ENCODE measurements at regions not wholly inside any gene's neighbourhood (a gene's known extent, or its start where the extent isn't known, plus 50 kb on each side); places are given as distances from the start of the nearest gene placed in this dataset.

- Histone ChIP-seq H3K36me3 (replicated peaks; ENCODE audit: insufficient read depth, low read length) (no peaks in the 10 kb centered on the region), H3K4me2 (ENCODE audit: low read depth, low read length) (no peak overlapping the region), H2AFZ (ENCODE audit: low read length) (no peak overlapping the region), H3K27ac (ENCODE audit: low read length) (no peak overlapping the region), H3F3A (ENCODE audit: insufficient read depth, low read length) (no peaks in the 10 kb centered on the region), H4K20me1 (ENCODE audit: insufficient read depth, low read length) (no peaks in the 10 kb centered on the region), H3K4me1 (ENCODE audit: low read length) (no peaks in the 10 kb centered on the region), H3K4me3 (ENCODE audit: low read length) (no peak overlapping the region), H3K9me2 (replicated peaks; ENCODE audit: insufficient read depth, low read length) (no peaks in the 10 kb centered on the region), H3K79me2 (ENCODE audit: low read length) (no peaks in the 10 kb centered on the region), H3K27me3 (replicated peaks; ENCODE audit: insufficient read depth, low read length) (no peaks in the 10 kb centered on the region), H3K9me3 (replicated peaks; ENCODE audit: insufficient read depth, low read length) (no peaks in the 10 kb centered on the region), H3K9ac (ENCODE audit: low read length) (no peak overlapping the region)
- TF ChIP-seq CTCF (IDR thresholded peaks at IDR 0.05; ENCODE audit: low read length) (no peak), EZH2phosphoT487 (IDR thresholded peaks at IDR 0.05; ENCODE audit: low read length) (no peak), EZH2 (optimal IDR thresholded peaks at IDR 0.05; ENCODE audit: low read depth, low read length) (no peak)
- no peak for DNase-seq
Observed at GRCh38 chr2:104433657-104434056, 420.3 kb upstream of the POU3F3 start.

GRCh38 chr2:104434318-104434792 lies 419.6 kb upstream of the POU3F3 start:
- Histone ChIP-seq H3K4me1 (ENCODE audit: low read length) (no peaks in the 10 kb centered on the region), H3K4me3 (ENCODE audit: low read length) (peak overlapping the region; percentile 43), H3K36me3 (replicated peaks; ENCODE audit: insufficient read depth, low read length) (no peaks in the 10 kb centered on the region), H4K20me1 (ENCODE audit: insufficient read depth, low read length) (no peaks in the 10 kb centered on the region), H3K9me3 (replicated peaks; ENCODE audit: insufficient read depth, low read length) (no peaks in the 10 kb centered on the region), H3K4me2 (ENCODE audit: low read depth, low read length) (peak overlapping the region; percentile 24; the same call in 1 of the 2 replicates), H3K9ac (ENCODE audit: low read length) (no peak overlapping the region), H3K9me2 (replicated peaks; ENCODE audit: insufficient read depth, low read length) (no peaks in the 10 kb centered on the region), H3F3A (ENCODE audit: insufficient read depth, low read length) (no peaks in the 10 kb centered on the region), H3K27ac (ENCODE audit: low read length) (no peak overlapping the region), H3K27me3 (replicated peaks; ENCODE audit: insufficient read depth, low read length) (no peaks in the 10 kb centered on the region), H3K79me2 (ENCODE audit: low read length) (no peaks in the 10 kb centered on the region), H2AFZ (ENCODE audit: low read length) (peak overlapping the region; percentile 17)
- TF ChIP-seq EZH2 (optimal IDR thresholded peaks at IDR 0.05; ENCODE audit: low read depth, low read length), result no peak
- TF ChIP-seq EZH2phosphoT487 (IDR thresholded peaks at IDR 0.05; ENCODE audit: low read length), result no peak
- TF ChIP-seq CTCF (IDR thresholded peaks at IDR 0.05; ENCODE audit: low read length), result no peak
- DNase-seq, result peak; percentile 35

GRCh38 chr2:104434966-104435365 lies 418.9 kb upstream of the POU3F3 start:
- H3K27me3 ChIP-seq (replicated peaks; ENCODE audit: insufficient read depth, low read length), result no peaks in the 10 kb centered on the region
- H3K9ac ChIP-seq (ENCODE audit: low read length), result no peak overlapping the region
- H3K36me3 ChIP-seq (replicated peaks; ENCODE audit: insufficient read depth, low read length), result no peaks in the 10 kb centered on the region
- no peaks in the 10 kb centered on the region for H3K9me2 ChIP-seq (replicated peaks; ENCODE audit: insufficient read depth, low read length)
- no peaks in the 10 kb centered on the region for H3K79me2 ChIP-seq (ENCODE audit: low read length)
- H3K4me2 ChIP-seq (ENCODE audit: low read depth, low read length), result peak overlapping the region; percentile 24; the same call in 1 of the 2 replicates
- no peaks in the 10 kb centered on the region for H3K9me3 ChIP-seq (replicated peaks; ENCODE audit: insufficient read depth, low read length)
- no peaks in the 10 kb centered on the region for H3F3A ChIP-seq (ENCODE audit: insufficient read depth, low read length)
- H4K20me1 ChIP-seq (ENCODE audit: insufficient read depth, low read length), result no peaks in the 10 kb centered on the region
- peak overlapping the region; percentile 17; the same call in 1 of the 2 replicates for H2AFZ ChIP-seq (ENCODE audit: low read length)
- TF ChIP-seq EZH2 (optimal IDR thresholded peaks at IDR 0.05; ENCODE audit: low read depth, low read length), result no peak
- TF ChIP-seq EZH2phosphoT487 (IDR thresholded peaks at IDR 0.05; ENCODE audit: low read length), result no peak
- no peak for TF ChIP-seq CTCF (IDR thresholded peaks at IDR 0.05; ENCODE audit: low read length)
- no peak overlapping the region for H3K27ac ChIP-seq (ENCODE audit: low read length)
- H3K4me1 ChIP-seq (ENCODE audit: low read length), result no peaks in the 10 kb centered on the region
- DNase-seq, result no peak
- peak overlapping the region; percentile 43; the same call in 1 of the 2 replicates for H3K4me3 ChIP-seq (ENCODE audit: low read length)

All from MM.1S (cell line).